Endodermal cell (in vitro differentiated cells): ENCODE measurements at regions not wholly inside any gene's neighbourhood (a gene's known extent, or its start where the extent isn't known, plus 50 kb on each side); places are given as distances from the start of the nearest gene placed in this dataset.

ENCODE experiments used
- DNase-seq: peaks from one replicate; pipeline ENCODE4 v3.0.0-alpha.2; 2017
- H3K27ac ChIP-seq: 2 replicates; pipeline ENCODE4 v1.5.1; 2013; ENCODE audit warnings: mild to moderate bottlenecking, low read depth, low read length, moderate library complexity
- H3K27me3 ChIP-seq: 2 replicates; pipeline ENCODE4 v1.6.1; 2013; ENCODE audit warnings: mild to moderate bottlenecking, low read length, moderate library complexity; ENCODE audit not compliant: insufficient read depth, control insufficient read depth, poor library complexity, severe bottlenecking
- H3K36me3 ChIP-seq: 2 replicates; pipeline ENCODE4 v1.7.0; 2013; ENCODE audit warnings: mild to moderate bottlenecking, low read length, moderate library complexity; ENCODE audit not compliant: control insufficient read depth, insufficient read depth
- H3K4me1 ChIP-seq: one replicate; pipeline ENCODE4 v1.7.0; 2013; ENCODE audit warnings: low read length; ENCODE audit not compliant: control insufficient read depth, insufficient read depth
- H3K4me3 ChIP-seq: 2 replicates; pipeline ENCODE4 v1.5.1; 2013; ENCODE audit warnings: mild to moderate bottlenecking, low read length, moderate library complexity
- H3K9ac ChIP-seq: 2 replicates; pipeline ENCODE4 v1.6.1; 2013; ENCODE audit warnings: mild to moderate bottlenecking, low read length, moderate library complexity; ENCODE audit not compliant: poor library complexity, severe bottlenecking; ENCODE audit errors: extremely low read depth
- H3K9me3 ChIP-seq: 2 replicates; pipeline ENCODE4 v1.6.1; 2013; ENCODE audit warnings: mild to moderate bottlenecking, low read length, moderate library complexity; ENCODE audit not compliant: control insufficient read depth
- H3K27ac Mint-ChIP-seq: 2 replicates; pipeline ENCODE4 v1.8.0; 2020; ENCODE audit warnings: mixed read lengths
- H3K27me3 Mint-ChIP-seq: 2 replicates; pipeline ENCODE4 v1.8.0; 2021; ENCODE audit warnings: mild to moderate bottlenecking, mixed read lengths; ENCODE audit not compliant: insufficient read depth
- H3K36me3 Mint-ChIP-seq: 2 replicates; pipeline ENCODE4 v1.8.0; 2020; ENCODE audit warnings: low read depth, mixed read lengths
- H3K4me1 Mint-ChIP-seq: 2 replicates; pipeline ENCODE4 v1.8.0; 2020; ENCODE audit warnings: mixed read lengths
- H3K4me3 Mint-ChIP-seq: 2 replicates; pipeline ENCODE4 v1.8.0; 2020; ENCODE audit warnings: mild to moderate bottlenecking, moderate library complexity, mixed read lengths
- H3K9me3 Mint-ChIP-seq: 2 replicates; pipeline ENCODE4 v1.8.0; 2020; ENCODE audit warnings: mild to moderate bottlenecking, mixed read lengths
- CTCF ChIP-seq: fragments of 200-600 bp; sonication (generic); conservative IDR thresholded peaks from 2 replicates; pipeline ENCODE4 v1.5.0; 2021; ENCODE audit warnings: antibody characterized with exemption, mild to moderate bottlenecking
- WGBS, 2 experiments: methylation state at CpG; one replicate each; pipeline versions ENCODE4 v1.1.5 to v1.1.7; 2013; ENCODE audit warnings: missing lambda C conversion rate in 2 of 2, mixed read lengths in 1 of 2; ENCODE audit not compliant: insufficient coverage in 1 of 2, insufficient read length in 1 of 2; 5-methylcytosine and 5-hydroxymethylcytosine counted together

GRCh38 chrX:127129510-127129909 lies 310.0 kb downstream of the PRR32 start:
- no peak for DNase-seq
- H3K27ac Mint-ChIP-seq, result no peak overlapping the region
- H3K4me1 Mint-ChIP-seq, result peaks cover 3% of the 10 kb centered on the region
- Histone ChIP-seq H3K9me3 (no peaks in the 10 kb centered on the region), H3K27me3 (no peaks in the 10 kb centered on the region), H3K4me3 (no peak overlapping the region), H3K27ac (no peak overlapping the region), H3K4me1 (no peaks in the 10 kb centered on the region), H3K9ac (no peak overlapping the region), H3K36me3 (no peaks in the 10 kb centered on the region)
- no peak overlapping the region for H3K4me3 Mint-ChIP-seq
- no peaks in the 10 kb centered on the region for H3K36me3 Mint-ChIP-seq
- H3K9me3 Mint-ChIP-seq, result peaks cover 14% of the 10 kb centered on the region
- WGBS, 2 experiments, result 96 to 100% methylated on average over 1 to 2 of the region's 2 CpGs
- no peak for TF ChIP-seq CTCF
- H3K27me3 Mint-ChIP-seq, result no peaks in the 10 kb centered on the region

- WGBS, 2 experiments, result 40% methylated on average over 1 of the region's 1 CpG; no CpG with 5 or more reads in 1 of the 2 experiments
- DNase-seq, result no peak
Measured at GRCh38 chrX:127138218-127138617, 318.7 kb downstream of the PRR32 start.

GRCh38 chrX:127177966-127178365 lies 358.4 kb downstream of the PRR32 start:
- no peak for DNase-seq
- TF ChIP-seq CTCF, result no peak
- H3K4me3 ChIP-seq, result no peak overlapping the region
- H3K36me3 Mint-ChIP-seq, result no peaks in the 10 kb centered on the region
- no peak overlapping the region for H3K9ac ChIP-seq
- no peaks in the 10 kb centered on the region for H3K9me3 ChIP-seq
- H3K27me3 ChIP-seq, result no peaks in the 10 kb centered on the region
- H3K4me3 Mint-ChIP-seq, result no peak overlapping the region
- no peaks in the 10 kb centered on the region for H3K36me3 ChIP-seq
- 98% methylated on average over 3 of the region's 3 CpGs; no CpG with 5 or more reads in 1 of the 2 experiments for WGBS, 2 experiments
- H3K27ac Mint-ChIP-seq, result no peak overlapping the region
- no peak overlapping the region for H3K27ac ChIP-seq
- H3K4me1 Mint-ChIP-seq, result no peaks in the 10 kb centered on the region
- H3K4me1 ChIP-seq, result no peaks in the 10 kb centered on the region
- no peaks in the 10 kb centered on the region for H3K9me3 Mint-ChIP-seq
- no peaks in the 10 kb centered on the region for H3K27me3 Mint-ChIP-seq

More at GRCh38 chrX:127138218-127138617, 318.7 kb downstream of the PRR32 start:
- Histone ChIP-seq H3K27me3 (no peaks in the 10 kb centered on the region), H3K36me3 (no peaks in the 10 kb centered on the region), H3K9me3 (no peaks in the 10 kb centered on the region), H3K4me1 (peaks cover 3% of the 10 kb centered on the region), H3K27ac (no peak overlapping the region), H3K9ac (no peak overlapping the region), H3K4me3 (no peak overlapping the region)
- H3K9me3 Mint-ChIP-seq, result peaks cover 21% of the 10 kb centered on the region
- TF ChIP-seq CTCF, result no peak
- H3K27me3 Mint-ChIP-seq, result no peaks in the 10 kb centered on the region
- H3K4me1 Mint-ChIP-seq, result peaks cover 21% of the 10 kb centered on the region
- no peak overlapping the region for H3K27ac Mint-ChIP-seq
- no peaks in the 10 kb centered on the region for H3K36me3 Mint-ChIP-seq
- no peak overlapping the region for H3K4me3 Mint-ChIP-seq
